AG04449 (cell line): ENCODE measurements at regions not wholly inside any gene's neighbourhood (a gene's known extent, or its start where the extent isn't known, plus 50 kb on each side); places are given as distances from the start of the nearest gene placed in this dataset.

Experiments
- CTCF ChIA-PET: fragments of 350-600 bp; formaldehyde crosslinking; extraction: SDS; loops from one replicate; lab custom pipeline; 2021; ENCODE audit warnings: antibody characterized with exemption; lab: Yijun Ruan, JAX
- POLR2A ChIA-PET: fragments of 400-600, 350-600 bp; formaldehyde crosslinking; extraction: SDS; loops from one replicate; lab custom pipeline; 2020; ENCODE audit warnings: antibody characterized with exemption, inconsistent platforms; lab: Yijun Ruan, JAX
- DNase-seq: peaks from one replicate; pipeline ENCODE4 v3.0.0-alpha.2; 2010; ENCODE audit warnings: low read depth, low spot score
- H3K4me3 ChIP-seq: 2 replicates; pipeline ENCODE4 v1.5.1; 2011; ENCODE audit warnings: low read depth, mild to moderate bottlenecking, control low read depth, low read length
- CTCF ChIP-seq: IDR thresholded peaks from one replicate; pipeline ENCODE4 v1.5.1; 2011; ENCODE audit warnings: mild to moderate bottlenecking, moderate library complexity, low read length, control low read depth, inconsistent platforms; ENCODE audit not compliant: insufficient read depth; ENCODE audit errors: missing control alignments

DNA sequence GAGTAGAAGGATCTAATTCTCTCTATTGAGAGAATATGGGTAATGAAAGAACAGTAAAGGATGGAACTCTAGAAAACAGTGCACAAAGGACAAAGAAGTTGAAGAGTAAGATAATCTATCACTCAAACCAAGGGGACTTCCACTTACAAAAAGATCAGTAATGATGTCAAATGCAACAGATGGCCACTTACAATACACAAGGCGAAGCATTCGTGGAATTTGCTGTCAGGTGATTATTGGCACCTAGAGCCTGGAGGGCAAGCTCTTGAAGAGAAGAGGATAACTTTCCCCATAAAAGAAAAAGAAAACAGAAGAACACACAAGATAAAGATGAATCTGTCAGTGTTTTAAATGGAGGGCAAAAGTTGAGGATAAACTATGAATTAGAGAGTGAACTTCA lies 256.0 kb upstream of the TCF21 start:
- no peak for TF ChIP-seq CTCF
- POLR2A ChIA-PET = no interaction called here
- CTCF ChIA-PET = interaction anchor here (1.2 to 3.5 kb wide), 7 partner anchors 10 to 291 kb away, joined by 3 to 16 read pairs (median 6); no protein-coding TSS in a partner anchor
- DNase-seq = no peak
- H3K4me3 ChIP-seq = no peak overlapping the region

- no peak for DNase-seq
- CTCF ChIA-PET = no interaction called here
- TF ChIP-seq CTCF = no peak
- POLR2A ChIA-PET = no interaction called here
- H3K4me3 ChIP-seq = no peak overlapping the region
These were observed 254.4 kb upstream of the TCF21 start for GRCh38 chr6:133634474-133634873.

DNA sequence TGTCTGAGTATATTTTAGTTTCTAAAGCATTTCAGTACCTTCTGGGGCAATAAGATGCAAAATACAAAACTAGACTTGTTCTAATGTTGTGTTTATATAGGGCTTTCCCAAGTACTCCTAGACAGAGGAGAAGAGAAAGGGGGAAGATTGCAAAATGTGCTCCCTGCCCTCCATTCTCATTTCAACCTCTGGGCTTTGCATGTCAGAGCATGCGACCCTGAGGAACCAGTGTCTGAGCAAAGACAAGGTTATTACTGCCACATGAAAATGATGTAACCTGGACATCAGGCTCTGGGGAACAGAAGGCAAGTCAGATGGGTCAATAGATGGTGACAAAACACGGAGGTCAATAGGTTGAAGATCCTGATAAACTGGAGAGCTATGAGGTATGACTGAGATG lies 253.5 kb upstream of the TCF21 start:
- CTCF ChIA-PET = interaction anchor here (0.9 kb wide), 1 partner anchor 271 kb away, joined by 3 read pairs; no protein-coding TSS in a partner anchor
- no peak overlapping the region for H3K4me3 ChIP-seq
- POLR2A ChIA-PET = no interaction called here
- no peak for DNase-seq
- no peak for TF ChIP-seq CTCF

DNA sequence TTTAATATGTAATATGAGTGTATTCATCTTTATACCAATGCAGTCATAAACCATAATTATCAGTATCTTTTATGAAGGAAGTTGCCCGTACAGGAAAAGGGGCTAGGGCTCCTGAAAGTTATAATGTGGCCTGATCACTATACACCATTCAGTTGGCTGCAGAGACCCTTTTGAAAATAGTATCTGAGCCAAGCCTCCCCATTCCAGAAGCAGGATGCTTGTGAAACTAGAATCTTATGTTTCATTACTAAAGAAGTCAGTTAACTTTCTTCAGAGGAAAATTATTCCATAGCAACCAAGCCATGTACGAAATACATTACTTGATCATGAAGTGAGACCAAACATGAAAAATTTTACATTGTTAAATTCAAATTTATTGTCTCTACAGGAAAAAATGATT lies 251.5 kb upstream of the TCF21 start:
- TF ChIP-seq CTCF = no peak
- POLR2A ChIA-PET = no interaction called here
- no peak overlapping the region for H3K4me3 ChIP-seq
- DNase-seq = no peak
- CTCF ChIA-PET = no interaction called here

- TF ChIP-seq CTCF = no peak
- POLR2A ChIA-PET = no interaction called here
- H3K4me3 ChIP-seq = no peak overlapping the region
- CTCF ChIA-PET = no interaction called here
- DNase-seq = no peak
These were observed 251.0 kb upstream of the TCF21 start for GRCh38 chr6:133637874-133638273.

- no peak for DNase-seq
- POLR2A ChIA-PET = no interaction called here
- TF ChIP-seq CTCF = no peak
- CTCF ChIA-PET = no interaction called here
- no peak overlapping the region for H3K4me3 ChIP-seq
These were observed 247.8 kb upstream of the TCF21 start for GRCh38 chr6:133641104-133641503.
